ENCODE measurements at regions not wholly inside any gene's neighbourhood (a gene's known extent, or its start where the extent isn't known, plus 50 kb on each side); places are given as distances from the start of the nearest gene placed in this dataset.

- no peak for DNase-seq (ENCODE audit: extremely low read depth, low read depth)
- H3K4me3 ChIP-seq (replicated peaks; ENCODE audit: low read depth, low read length), result no peak overlapping the region
- no peak for TF ChIP-seq CTCF (IDR thresholded peaks at IDR 0.05; ENCODE audit: low read depth, low read length, missing control alignments)
Measured at GRCh38 chr1:55316947-55317662, 101.9 kb upstream of the USP24 start.

GRCh38 chr1:55316502-55316901 is 101.3 kb upstream of the USP24 start:
- H3K4me3 ChIP-seq (replicated peaks; ENCODE audit: low read depth, low read length), result no peak overlapping the region
- no peak for TF ChIP-seq CTCF (IDR thresholded peaks at IDR 0.05; ENCODE audit: low read depth, low read length, missing control alignments)
- no peak for DNase-seq (ENCODE audit: extremely low read depth, low read depth)

GRCh38 chr1:55315552-55315951 is 100.4 kb upstream of the USP24 start:
- DNase-seq (ENCODE audit: extremely low read depth, low read depth), result no peak
- no peak for TF ChIP-seq CTCF (IDR thresholded peaks at IDR 0.05; ENCODE audit: low read depth, low read length, missing control alignments)
- H3K4me3 ChIP-seq (replicated peaks; ENCODE audit: low read depth, low read length), result no peak overlapping the region

DNA sequence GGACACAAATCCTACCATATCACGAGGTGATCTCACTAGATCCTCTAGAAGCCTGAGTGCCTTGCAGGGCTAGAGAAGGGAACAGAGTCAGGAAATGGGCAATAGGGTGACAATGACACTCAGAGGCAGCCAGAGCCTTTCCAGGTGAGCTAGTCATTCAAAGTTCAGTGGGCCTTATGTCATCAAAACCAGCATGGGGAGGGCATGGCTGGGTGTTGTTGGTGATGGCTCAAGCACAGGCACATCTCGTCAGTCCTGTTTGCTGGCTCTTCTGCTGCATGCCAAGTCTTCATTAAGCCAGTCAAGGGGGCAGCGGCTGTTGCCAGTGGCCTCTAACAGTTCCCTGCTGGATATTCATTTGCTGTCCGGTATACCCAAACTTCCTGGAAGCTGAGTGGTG is 99.6 kb upstream of the USP24 start:
- no peak for DNase-seq (ENCODE audit: extremely low read depth, low read depth)
- no peak overlapping the region for H3K4me3 ChIP-seq (replicated peaks; ENCODE audit: low read depth, low read length)
- no peak for TF ChIP-seq CTCF (IDR thresholded peaks at IDR 0.05; ENCODE audit: low read depth, low read length, missing control alignments)

DNA sequence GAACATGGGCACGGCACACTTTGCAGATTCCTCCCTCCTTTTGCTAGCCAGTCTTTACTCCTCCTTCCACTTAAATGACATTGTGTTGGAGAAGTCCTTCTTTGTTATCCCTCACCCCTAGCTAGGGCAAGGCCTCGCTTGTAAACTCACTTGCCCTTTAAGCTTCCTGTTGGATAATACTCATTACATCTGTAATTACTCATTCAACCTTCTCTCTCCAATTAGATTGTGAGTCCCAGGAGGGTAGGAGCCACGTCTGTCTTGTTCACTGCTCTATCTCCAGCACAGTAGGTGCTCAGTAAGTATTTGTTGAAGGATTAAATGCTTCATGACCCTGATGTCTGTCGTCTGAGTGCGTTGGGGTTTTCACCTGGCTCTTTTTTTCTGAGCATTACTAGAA is 98.7 kb upstream of the USP24 start:
- H3K4me3 ChIP-seq (replicated peaks; ENCODE audit: low read depth, low read length), result no peak overlapping the region
- TF ChIP-seq CTCF (IDR thresholded peaks at IDR 0.05; ENCODE audit: low read depth, low read length, missing control alignments), result no peak
- DNase-seq (ENCODE audit: extremely low read depth, low read depth), result no peak

- H3K4me3 ChIP-seq (replicated peaks; ENCODE audit: low read depth, low read length), result no peak overlapping the region
- DNase-seq (ENCODE audit: extremely low read depth, low read depth), result no peak
- TF ChIP-seq CTCF (IDR thresholded peaks at IDR 0.05; ENCODE audit: low read depth, low read length, missing control alignments), result no peak
Measured at GRCh38 chr1:55311979-55312378, 96.8 kb upstream of the USP24 start.

Data from HFF-Myc (cell line).